NT2/D1 (cell line): ENCODE measurements at regions not wholly inside any gene's neighbourhood (a gene's known extent, or its start where the extent isn't known, plus 50 kb on each side); places are given as distances from the start of the nearest gene placed in this dataset.
"Not testable (repeated sequence)": the region's sequence is repeated elsewhere in the genome, so short reads cannot be mapped to it uniquely, and the experiment has no call there.

Source experiments
- SUZ12 ChIP-seq: IDR thresholded peaks from 2 replicates; pipeline ENCODE4 v1.6.1; 2011; ENCODE audit not compliant: insufficient read length, insufficient read depth; ENCODE audit errors: extremely low read depth
- YY1 ChIP-seq: IDR thresholded peaks from 2 replicates; pipeline ENCODE4 v1.6.1; 2011; ENCODE audit not compliant: insufficient read length, insufficient read depth
- ZNF274 ChIP-seq: IDR thresholded peaks from 2 replicates; pipeline ENCODE4 v1.6.1; 2011; ENCODE audit warnings: mild to moderate bottlenecking, low read depth, low read length

GRCh38 chr15:91361696-91362095 lies 261.6 kb downstream of the SV2B start:
- not testable (repeated sequence) for TF ChIP-seq SUZ12, YY1, ZNF274
